ENCODE measurements at regions not wholly inside any gene's neighbourhood (a gene's known extent, or its start where the extent isn't known, plus 50 kb on each side); places are given as distances from the start of the nearest gene placed in this dataset.

GRCh38 chr11:130562549-130562948 lies 114.1 kb downstream of the ADAMTS15 start:
- TF ChIP-seq CTCF (IDR thresholded peaks at IDR 0.05; ENCODE audit: borderline replicate concordance, extremely low read depth, low read length, poor library complexity, severe bottlenecking) = no peak
- no peak for TF ChIP-seq EZH2 (IDR thresholded peaks at IDR 0.05; ENCODE audit: borderline replicate concordance, low read depth, low read length, severe bottlenecking)
